Right lobe of liver (tissue), 4 donors: ENCODE measurements at regions not wholly inside any gene's neighbourhood (a gene's known extent, or its start where the extent isn't known, plus 50 kb on each side); places are given as distances from the start of the nearest gene placed in this dataset.

ENCODE experiments used
- POLR2A ChIP-seq: fragments of 450-650 bp; IDR thresholded peaks from one replicate; pipeline ENCODE4 v1.6.1; 2017; ENCODE audit warnings: antibody characterized with exemption, mild to moderate bottlenecking
- TF ChIP-seq, protein P1 (sequence below), 4 donors: fragments of 200-600 bp in 3 of 4; fragments of 450-650 bp in 1 of 4; IDR thresholded peaks; one replicate each; pipeline versions ENCODE4 v1.5.1 to v1.8.0; 2016 to 2022; ENCODE audit warnings: antibody characterized with exemption in 4 of 4, mild to moderate bottlenecking in 2 of 4
- donor health status: DM: no; HTN: no; CAD: no.
- donor health status: DM: no; HTN: no; CAD: no.
- donor health status: DM: no; HTN: yes; CAD: no.

GRCh38 chr6:56718236-56718635 lies 75.5 kb upstream of the DST start:
- TF ChIP-seq, protein P1, sequence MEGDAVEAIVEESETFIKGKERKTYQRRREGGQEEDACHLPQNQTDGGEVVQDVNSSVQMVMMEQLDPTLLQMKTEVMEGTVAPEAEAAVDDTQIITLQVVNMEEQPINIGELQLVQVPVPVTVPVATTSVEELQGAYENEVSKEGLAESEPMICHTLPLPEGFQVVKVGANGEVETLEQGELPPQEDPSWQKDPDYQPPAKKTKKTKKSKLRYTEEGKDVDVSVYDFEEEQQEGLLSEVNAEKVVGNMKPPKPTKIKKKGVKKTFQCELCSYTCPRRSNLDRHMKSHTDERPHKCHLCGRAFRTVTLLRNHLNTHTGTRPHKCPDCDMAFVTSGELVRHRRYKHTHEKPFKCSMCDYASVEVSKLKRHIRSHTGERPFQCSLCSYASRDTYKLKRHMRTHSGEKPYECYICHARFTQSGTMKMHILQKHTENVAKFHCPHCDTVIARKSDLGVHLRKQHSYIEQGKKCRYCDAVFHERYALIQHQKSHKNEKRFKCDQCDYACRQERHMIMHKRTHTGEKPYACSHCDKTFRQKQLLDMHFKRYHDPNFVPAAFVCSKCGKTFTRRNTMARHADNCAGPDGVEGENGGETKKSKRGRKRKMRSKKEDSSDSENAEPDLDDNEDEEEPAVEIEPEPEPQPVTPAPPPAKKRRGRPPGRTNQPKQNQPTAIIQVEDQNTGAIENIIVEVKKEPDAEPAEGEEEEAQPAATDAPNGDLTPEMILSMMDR (IDR thresholded peaks at IDR 0.05): no peak
- TF ChIP-seq POLR2A: no peak
